GM23338 (cell line): ENCODE measurements at regions not wholly inside any gene's neighbourhood (a gene's known extent, or its start where the extent isn't known, plus 50 kb on each side); places are given as distances from the start of the nearest gene placed in this dataset.

Experiments used
- ATAC-seq: fragments of 200-7000 bp; cut with Tn5 transposase; 3 replicates; pipeline ENCODE4 v1.9.1; 2020
- DNase-seq: peaks from one replicate; pipeline ENCODE4 v3.0.0-alpha.2; 2015; ENCODE audit warnings: low spot score
- H2AFZ ChIP-seq: fragments of 200-600 bp; sonication (generic); 2 replicates; pipeline ENCODE4 v1.8.0; 2016; ENCODE audit warnings: antibody characterized with exemption, mild to moderate bottlenecking, moderate library complexity
- H3F3A ChIP-seq: fragments of 200-600 bp; sonication (generic); replicated peaks from 2 replicates; pipeline ENCODE4 v1.8.0; 2017; ENCODE audit warnings: antibody characterized with exemption, mixed run types, low read depth
- H3K27ac ChIP-seq: fragments of 200-600 bp; sonication (generic); 2 replicates; pipeline ENCODE4 v1.6.1; 2016; ENCODE audit warnings: low read depth
- H3K27me3 ChIP-seq: fragments of 200-600 bp; sonication (generic); 2 replicates; pipeline ENCODE4 v1.8.0; 2016; ENCODE audit warnings: mild to moderate bottlenecking, mixed run types, moderate library complexity; ENCODE audit not compliant: insufficient read depth
- H3K36me3 ChIP-seq: fragments of 200-600 bp; sonication (generic); 2 replicates; pipeline ENCODE4 v1.8.0; 2016; ENCODE audit warnings: mild to moderate bottlenecking; ENCODE audit not compliant: insufficient read depth
- H3K4me1 ChIP-seq: fragments of 200-600 bp; sonication (generic); 2 replicates; pipeline ENCODE4 v1.8.0; 2016; ENCODE audit warnings: mild to moderate bottlenecking, moderate library complexity; ENCODE audit not compliant: insufficient read depth
- H3K4me2 ChIP-seq: fragments of 200-600 bp; sonication (generic); 2 replicates; pipeline ENCODE4 v1.7.1; 2017; ENCODE audit warnings: mixed run types
- H3K4me3 ChIP-seq: fragments of 200-600 bp; sonication (generic); 2 replicates; pipeline ENCODE4 v1.6.1; 2016; ENCODE audit warnings: mixed run types
- H3K79me2 ChIP-seq: fragments of 200-600 bp; sonication (generic); replicated peaks from 2 replicates; pipeline ENCODE4 v1.8.0; 2017; ENCODE audit warnings: mild to moderate bottlenecking; ENCODE audit not compliant: insufficient read depth
- H3K9me2 ChIP-seq: fragments of 200-600 bp; sonication (generic); 2 replicates; pipeline ENCODE4 v1.8.0; 2017; ENCODE audit not compliant: insufficient read depth
- H4K20me1 ChIP-seq: fragments of 200-600 bp; sonication (generic); replicated peaks from 2 replicates; pipeline ENCODE4 v1.8.0; 2017; ENCODE audit warnings: mild to moderate bottlenecking; ENCODE audit not compliant: insufficient read depth
- H3K27ac Mint-ChIP-seq: 2 replicates; pipeline ENCODE4 v1.8.0; 2020; ENCODE audit warnings: inconsistent platforms, mild to moderate bottlenecking, moderate library complexity, mixed read lengths
- H3K27me3 Mint-ChIP-seq: 3 replicates; pipeline ENCODE4 v1.8.0; 2022; ENCODE audit warnings: low read depth, mild to moderate bottlenecking, moderate library complexity, mixed read lengths, inconsistent platforms; ENCODE audit not compliant: insufficient read depth, poor library complexity
- H3K36me3 Mint-ChIP-seq: 3 replicates; pipeline ENCODE4 v1.8.0; 2021; ENCODE audit warnings: low read depth, mild to moderate bottlenecking, inconsistent platforms, moderate library complexity, mixed read lengths
- H3K4me1 Mint-ChIP-seq: 3 replicates; pipeline ENCODE4 v1.8.0; 2020; ENCODE audit warnings: mild to moderate bottlenecking, inconsistent platforms, mixed read lengths
- H3K4me3 Mint-ChIP-seq: 3 replicates; pipeline ENCODE4 v1.8.0; 2021; ENCODE audit warnings: moderate library complexity, mild to moderate bottlenecking, inconsistent platforms, mixed read lengths
- H3K9me3 Mint-ChIP-seq: 3 replicates; pipeline ENCODE4 v1.8.0; 2020; ENCODE audit warnings: moderate library complexity, mild to moderate bottlenecking, inconsistent platforms, mixed read lengths
- CREB1 ChIP-seq: fragments of 250-450 bp; sonication (Bioruptor Pico); IDR thresholded peaks from 2 replicates; pipeline ENCODE4 v1.5.0; 2020; ENCODE audit warnings: low read depth, mild to moderate bottlenecking, moderate library complexity
- EZH2 ChIP-seq: fragments of 200-600 bp; sonication (generic); IDR thresholded peaks from one replicate; pipeline ENCODE4 v1.8.0; 2017; ENCODE audit warnings: antibody characterized with exemption, mild to moderate bottlenecking, low read depth; ENCODE audit not compliant: unreplicated experiment
- EZH2phosphoT487 ChIP-seq: fragments of 200-600 bp; sonication (generic); IDR thresholded peaks from one replicate; pipeline ENCODE4 v1.8.1; 2018; ENCODE audit warnings: antibody characterized with exemption; ENCODE audit not compliant: unreplicated experiment
- NANOG ChIP-seq: IDR thresholded peaks from 2 replicates; pipeline ENCODE4 v1.6.1; 2016; ENCODE audit warnings: antibody characterized with exemption, borderline replicate concordance
- ZNF114 ChIP-seq: fragments of 250-450 bp; sonication (Bioruptor Pico); IDR thresholded peaks from 2 replicates; pipeline ENCODE4 v1.5.0; 2020; ENCODE audit warnings: mild to moderate bottlenecking, moderate library complexity
- ZNF331 ChIP-seq: fragments of 250-450 bp; sonication (Bioruptor Pico); IDR thresholded peaks from 2 replicates; pipeline ENCODE4 v1.5.0; 2020; ENCODE audit warnings: low read depth, mild to moderate bottlenecking, moderate library complexity
- TF ChIP-seq, protein P1 (sequence below), 2 experiments: fragments of 200-600 bp in 1 of 2; sonication (generic) in 1 of 2; conservative IDR thresholded peaks; 2 replicates each; pipeline versions ENCODE4 v1.5.1 to v1.6.1; 2016 to 2017; ENCODE audit warnings: antibody characterized with exemption in 2 of 2, low read depth in 2 of 2, mild to moderate bottlenecking in 2 of 2, moderate library complexity in 1 of 2
- TF ChIP-seq, protein P2 (sequence below): IDR thresholded peaks from 2 replicates; pipeline ENCODE4 v1.6.1; 2016; ENCODE audit warnings: antibody characterized with exemption
- TF ChIP-seq, protein P3 (sequence below): fragments of 250-450 bp; sonication (Bioruptor Pico); IDR thresholded peaks from 2 replicates; pipeline ENCODE4 v1.5.0; 2020; ENCODE audit warnings: mild to moderate bottlenecking, moderate library complexity
- TF ChIP-seq, protein P4 (sequence below): IDR thresholded peaks from one replicate; pipeline ENCODE4 v1.6.1; 2018; ENCODE audit warnings: antibody characterized with exemption; ENCODE audit not compliant: unreplicated experiment

DNA sequence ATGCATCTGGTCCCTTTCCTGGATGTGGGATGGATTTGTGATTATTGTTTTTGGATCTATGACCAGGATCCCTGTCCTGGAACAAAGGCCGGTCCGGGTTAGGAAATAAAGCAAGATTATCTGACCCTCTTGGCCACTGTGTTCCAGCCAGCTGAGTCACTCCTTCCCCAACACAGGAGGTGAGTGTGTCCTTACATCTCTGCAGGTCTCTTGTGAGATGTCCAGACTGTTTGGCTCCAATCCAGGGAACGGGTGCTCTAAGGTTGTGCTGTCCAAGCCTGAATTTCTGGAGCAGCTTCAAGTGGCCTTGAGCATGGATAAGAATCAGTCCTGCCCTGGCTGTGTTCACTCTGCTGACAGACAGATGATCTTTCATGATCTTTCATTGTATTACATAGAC lies 136.5 kb upstream of the CCL2 start:
- H3K36me3 ChIP-seq, result no peaks in the 10 kb centered on the region
- no peaks in the 10 kb centered on the region for H3K9me3 Mint-ChIP-seq
- H3K27me3 ChIP-seq, result no peaks in the 10 kb centered on the region
- no peak overlapping the region for H3K4me3 Mint-ChIP-seq
- DNase-seq (no peak), ATAC-seq (no peak)
- H3K79me2 ChIP-seq, result no peaks in the 10 kb centered on the region; the same call in 1 of the 2 replicates
- H3K4me2 ChIP-seq, result no peak overlapping the region
- H3K27ac Mint-ChIP-seq, result no peak overlapping the region
- H3K9me2 ChIP-seq, result peaks cover 12% of the 10 kb centered on the region; the same call in 1 of the 2 replicates
- H3K4me1 Mint-ChIP-seq, result peaks cover 9% of the 10 kb centered on the region
- no peaks in the 10 kb centered on the region; the same call in 2 of the 3 replicates for H3K36me3 Mint-ChIP-seq
- H3K4me1 ChIP-seq, result no peaks in the 10 kb centered on the region; the same call in 1 of the 2 replicates
- no peak overlapping the region for H3K4me3 ChIP-seq
- H4K20me1 ChIP-seq, result no peaks in the 10 kb centered on the region
- H3K27me3 Mint-ChIP-seq, result peaks cover 2% of the 10 kb centered on the region
- H3K27ac ChIP-seq, result no peak overlapping the region
- TF ChIP-seq EZH2 (no peak), CREB1 (no peak), NANOG (no peak)
- TF ChIP-seq, protein P1, sequence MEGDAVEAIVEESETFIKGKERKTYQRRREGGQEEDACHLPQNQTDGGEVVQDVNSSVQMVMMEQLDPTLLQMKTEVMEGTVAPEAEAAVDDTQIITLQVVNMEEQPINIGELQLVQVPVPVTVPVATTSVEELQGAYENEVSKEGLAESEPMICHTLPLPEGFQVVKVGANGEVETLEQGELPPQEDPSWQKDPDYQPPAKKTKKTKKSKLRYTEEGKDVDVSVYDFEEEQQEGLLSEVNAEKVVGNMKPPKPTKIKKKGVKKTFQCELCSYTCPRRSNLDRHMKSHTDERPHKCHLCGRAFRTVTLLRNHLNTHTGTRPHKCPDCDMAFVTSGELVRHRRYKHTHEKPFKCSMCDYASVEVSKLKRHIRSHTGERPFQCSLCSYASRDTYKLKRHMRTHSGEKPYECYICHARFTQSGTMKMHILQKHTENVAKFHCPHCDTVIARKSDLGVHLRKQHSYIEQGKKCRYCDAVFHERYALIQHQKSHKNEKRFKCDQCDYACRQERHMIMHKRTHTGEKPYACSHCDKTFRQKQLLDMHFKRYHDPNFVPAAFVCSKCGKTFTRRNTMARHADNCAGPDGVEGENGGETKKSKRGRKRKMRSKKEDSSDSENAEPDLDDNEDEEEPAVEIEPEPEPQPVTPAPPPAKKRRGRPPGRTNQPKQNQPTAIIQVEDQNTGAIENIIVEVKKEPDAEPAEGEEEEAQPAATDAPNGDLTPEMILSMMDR (conservative IDR thresholded peaks at IDR 0.05; ENCODE audit: low read depth in 2 of 2), result no peak
- H2AFZ ChIP-seq, result no peak overlapping the region
- H3F3A ChIP-seq, result no peaks in the 10 kb centered on the region

DNA sequence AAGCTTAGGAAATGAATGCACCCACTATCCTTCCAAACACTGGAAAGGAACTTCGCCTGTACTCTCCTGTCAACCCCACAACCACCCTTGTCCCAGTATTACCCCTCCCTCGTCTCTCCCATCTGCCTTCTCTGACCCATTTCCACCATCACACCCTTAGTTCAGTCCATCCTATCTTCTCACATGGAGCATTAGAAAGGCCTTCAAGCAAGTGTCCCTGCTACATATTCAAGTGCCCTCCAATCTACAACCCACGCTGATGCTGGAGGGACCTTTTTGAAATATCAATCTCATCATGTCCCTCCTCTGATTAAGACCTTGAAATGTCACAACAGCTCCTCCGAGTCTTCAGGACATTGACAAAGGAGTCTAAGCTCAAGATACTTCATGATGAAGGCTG lies 133.8 kb upstream of the CCL2 start:
- H3K9me2 ChIP-seq, result peaks cover 5% of the 10 kb centered on the region; the same call in 1 of the 2 replicates
- H3K4me2 ChIP-seq, result no peak overlapping the region
- ATAC-seq (no peak), DNase-seq (no peak)
- Mint-ChIP-seq H3K4me1 (peaks cover 9% of the 10 kb centered on the region), H3K27ac (no peak overlapping the region), H3K4me3 (no peak overlapping the region), H3K9me3 (no peaks in the 10 kb centered on the region), H3K27me3 (peaks cover 2% of the 10 kb centered on the region), H3K36me3 (no peaks in the 10 kb centered on the region; the same call in 2 of the 3 replicates)
- H3K4me1 ChIP-seq, result no peaks in the 10 kb centered on the region; the same call in 1 of the 2 replicates
- no peaks in the 10 kb centered on the region for H4K20me1 ChIP-seq
- no peaks in the 10 kb centered on the region for H3F3A ChIP-seq
- no peak overlapping the region for H3K4me3 ChIP-seq
- H3K79me2 ChIP-seq, result no peaks in the 10 kb centered on the region; the same call in 1 of the 2 replicates
- no peaks in the 10 kb centered on the region for H3K36me3 ChIP-seq
- no peak overlapping the region for H3K27ac ChIP-seq
- no peak overlapping the region for H2AFZ ChIP-seq
- H3K27me3 ChIP-seq, result no peaks in the 10 kb centered on the region
- TF ChIP-seq EZH2phosphoT487 (no peak), ZNF114 (CRISPR knock-in tag) (no peak), ZNF331 (CRISPR knock-in tag) (no peak)
- TF ChIP-seq, protein P2, sequence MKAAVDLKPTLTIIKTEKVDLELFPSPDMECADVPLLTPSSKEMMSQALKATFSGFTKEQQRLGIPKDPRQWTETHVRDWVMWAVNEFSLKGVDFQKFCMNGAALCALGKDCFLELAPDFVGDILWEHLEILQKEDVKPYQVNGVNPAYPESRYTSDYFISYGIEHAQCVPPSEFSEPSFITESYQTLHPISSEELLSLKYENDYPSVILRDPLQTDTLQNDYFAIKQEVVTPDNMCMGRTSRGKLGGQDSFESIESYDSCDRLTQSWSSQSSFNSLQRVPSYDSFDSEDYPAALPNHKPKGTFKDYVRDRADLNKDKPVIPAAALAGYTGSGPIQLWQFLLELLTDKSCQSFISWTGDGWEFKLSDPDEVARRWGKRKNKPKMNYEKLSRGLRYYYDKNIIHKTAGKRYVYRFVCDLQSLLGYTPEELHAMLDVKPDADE, result no peak
- TF ChIP-seq, protein P3, sequence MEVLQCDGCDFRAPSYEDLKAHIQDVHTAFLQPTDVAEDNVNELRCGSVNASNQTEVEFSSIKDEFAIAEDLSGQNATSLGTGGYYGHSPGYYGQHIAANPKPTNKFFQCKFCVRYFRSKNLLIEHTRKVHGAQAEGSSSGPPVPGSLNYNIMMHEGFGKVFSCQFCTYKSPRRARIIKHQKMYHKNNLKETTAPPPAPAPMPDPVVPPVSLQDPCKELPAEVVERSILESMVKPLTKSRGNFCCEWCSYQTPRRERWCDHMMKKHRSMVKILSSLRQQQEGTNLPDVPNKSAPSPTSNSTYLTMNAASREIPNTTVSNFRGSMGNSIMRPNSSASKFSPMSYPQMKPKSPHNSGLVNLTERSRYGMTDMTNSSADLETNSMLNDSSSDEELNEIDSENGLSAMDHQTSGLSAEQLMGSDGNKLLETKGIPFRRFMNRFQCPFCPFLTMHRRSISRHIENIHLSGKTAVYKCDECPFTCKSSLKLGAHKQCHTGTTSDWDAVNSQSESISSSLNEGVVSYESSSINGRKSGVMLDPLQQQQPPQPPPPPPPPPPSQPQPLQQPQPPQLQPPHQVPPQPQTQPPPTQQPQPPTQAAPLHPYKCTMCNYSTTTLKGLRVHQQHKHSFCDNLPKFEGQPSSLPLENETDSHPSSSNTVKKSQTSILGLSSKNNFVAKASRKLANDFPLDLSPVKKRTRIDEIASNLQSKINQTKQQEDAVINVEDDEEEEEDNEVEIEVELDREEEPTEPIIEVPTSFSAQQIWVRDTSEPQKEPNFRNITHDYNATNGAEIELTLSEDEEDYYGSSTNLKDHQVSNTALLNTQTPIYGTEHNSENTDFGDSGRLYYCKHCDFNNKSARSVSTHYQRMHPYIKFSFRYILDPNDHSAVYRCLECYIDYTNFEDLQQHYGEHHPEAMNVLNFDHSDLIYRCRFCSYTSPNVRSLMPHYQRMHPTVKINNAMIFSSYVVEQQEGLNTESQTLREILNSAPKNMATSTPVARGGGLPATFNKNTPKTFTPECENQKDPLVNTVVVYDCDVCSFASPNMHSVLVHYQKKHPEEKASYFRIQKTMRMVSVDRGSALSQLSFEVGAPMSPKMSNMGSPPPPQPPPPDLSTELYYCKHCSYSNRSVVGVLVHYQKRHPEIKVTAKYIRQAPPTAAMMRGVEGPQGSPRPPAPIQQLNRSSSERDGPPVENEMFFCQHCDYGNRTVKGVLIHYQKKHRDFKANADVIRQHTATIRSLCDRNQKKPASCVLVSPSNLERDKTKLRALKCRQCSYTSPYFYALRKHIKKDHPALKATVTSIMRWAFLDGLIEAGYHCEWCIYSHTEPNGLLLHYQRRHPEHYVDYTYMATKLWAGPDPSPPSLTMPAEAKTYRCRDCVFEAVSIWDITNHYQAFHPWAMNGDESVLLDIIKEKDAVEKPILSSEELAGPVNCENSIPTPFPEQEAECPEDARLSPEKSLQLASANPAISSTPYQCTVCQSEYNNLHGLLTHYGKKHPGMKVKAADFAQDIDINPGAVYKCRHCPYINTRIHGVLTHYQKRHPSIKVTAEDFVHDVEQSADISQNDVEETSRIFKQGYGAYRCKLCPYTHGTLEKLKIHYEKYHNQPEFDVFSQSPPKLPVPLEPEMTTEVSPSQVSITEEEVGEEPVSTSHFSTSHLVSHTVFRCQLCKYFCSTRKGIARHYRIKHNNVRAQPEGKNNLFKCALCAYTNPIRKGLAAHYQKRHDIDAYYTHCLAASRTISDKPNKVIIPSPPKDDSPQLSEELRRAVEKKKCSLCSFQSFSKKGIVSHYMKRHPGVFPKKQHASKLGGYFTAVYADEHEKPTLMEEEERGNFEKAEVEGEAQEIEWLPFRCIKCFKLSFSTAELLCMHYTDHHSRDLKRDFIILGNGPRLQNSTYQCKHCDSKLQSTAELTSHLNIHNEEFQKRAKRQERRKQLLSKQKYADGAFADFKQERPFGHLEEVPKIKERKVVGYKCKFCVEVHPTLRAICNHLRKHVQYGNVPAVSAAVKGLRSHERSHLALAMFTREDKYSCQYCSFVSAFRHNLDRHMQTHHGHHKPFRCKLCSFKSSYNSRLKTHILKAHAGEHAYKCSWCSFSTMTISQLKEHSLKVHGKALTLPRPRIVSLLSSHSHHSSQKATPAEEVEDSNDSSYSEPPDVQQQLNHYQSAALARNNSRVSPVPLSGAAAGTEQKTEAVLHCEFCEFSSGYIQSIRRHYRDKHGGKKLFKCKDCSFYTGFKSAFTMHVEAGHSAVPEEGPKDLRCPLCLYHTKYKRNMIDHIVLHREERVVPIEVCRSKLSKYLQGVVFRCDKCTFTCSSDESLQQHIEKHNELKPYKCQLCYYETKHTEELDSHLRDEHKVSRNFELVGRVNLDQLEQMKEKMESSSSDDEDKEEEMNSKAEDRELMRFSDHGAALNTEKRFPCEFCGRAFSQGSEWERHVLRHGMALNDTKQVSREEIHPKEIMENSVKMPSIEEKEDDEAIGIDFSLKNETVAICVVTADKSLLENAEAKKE (CRISPR knock-in tag), result no peak
- TF ChIP-seq, protein P4, sequence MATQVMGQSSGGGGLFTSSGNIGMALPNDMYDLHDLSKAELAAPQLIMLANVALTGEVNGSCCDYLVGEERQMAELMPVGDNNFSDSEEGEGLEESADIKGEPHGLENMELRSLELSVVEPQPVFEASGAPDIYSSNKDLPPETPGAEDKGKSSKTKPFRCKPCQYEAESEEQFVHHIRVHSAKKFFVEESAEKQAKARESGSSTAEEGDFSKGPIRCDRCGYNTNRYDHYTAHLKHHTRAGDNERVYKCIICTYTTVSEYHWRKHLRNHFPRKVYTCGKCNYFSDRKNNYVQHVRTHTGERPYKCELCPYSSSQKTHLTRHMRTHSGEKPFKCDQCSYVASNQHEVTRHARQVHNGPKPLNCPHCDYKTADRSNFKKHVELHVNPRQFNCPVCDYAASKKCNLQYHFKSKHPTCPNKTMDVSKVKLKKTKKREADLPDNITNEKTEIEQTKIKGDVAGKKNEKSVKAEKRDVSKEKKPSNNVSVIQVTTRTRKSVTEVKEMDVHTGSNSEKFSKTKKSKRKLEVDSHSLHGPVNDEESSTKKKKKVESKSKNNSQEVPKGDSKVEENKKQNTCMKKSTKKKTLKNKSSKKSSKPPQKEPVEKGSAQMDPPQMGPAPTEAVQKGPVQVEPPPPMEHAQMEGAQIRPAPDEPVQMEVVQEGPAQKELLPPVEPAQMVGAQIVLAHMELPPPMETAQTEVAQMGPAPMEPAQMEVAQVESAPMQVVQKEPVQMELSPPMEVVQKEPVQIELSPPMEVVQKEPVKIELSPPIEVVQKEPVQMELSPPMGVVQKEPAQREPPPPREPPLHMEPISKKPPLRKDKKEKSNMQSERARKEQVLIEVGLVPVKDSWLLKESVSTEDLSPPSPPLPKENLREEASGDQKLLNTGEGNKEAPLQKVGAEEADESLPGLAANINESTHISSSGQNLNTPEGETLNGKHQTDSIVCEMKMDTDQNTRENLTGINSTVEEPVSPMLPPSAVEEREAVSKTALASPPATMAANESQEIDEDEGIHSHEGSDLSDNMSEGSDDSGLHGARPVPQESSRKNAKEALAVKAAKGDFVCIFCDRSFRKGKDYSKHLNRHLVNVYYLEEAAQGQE, result no peak
